ENCODE measurements at regions not wholly inside any gene's neighbourhood (a gene's known extent, or its start where the extent isn't known, plus 50 kb on each side); places are given as distances from the start of the nearest gene placed in this dataset.

GRCh38 chr1:19535214-19535613 lies 49.9 kb upstream of the CAPZB start:
- CTCF ChIA-PET (ENCODE audit: partially characterized antibody): interaction anchor here (0.7 to 1.1 kb wide), 4 partner anchors 10 to 622 kb away, joined by 3 to 4 read pairs (median 3); no protein-coding TSS in a partner anchor
- Histone ChIP-seq H3K4me2 (ENCODE audit: insufficient read depth in 1 of 2, low read depth in 2 of 2, low read length in 2 of 2) (no peak overlapping the region), H3K23ac (ENCODE audit: insufficient read length) (no peak overlapping the region), H3K23me2 (ENCODE audit: low read depth, low read length) (no peaks in the 10 kb centered on the region), H4K8ac (ENCODE audit: extremely low read depth, insufficient read depth, low read length) (no peak overlapping the region), H2BK20ac (ENCODE audit: low read length) (no peak overlapping the region), H3K79me2 (ENCODE audit: control insufficient read depth in 1 of 2, insufficient read depth in 2 of 2, low read length in 2 of 2) (no peaks in the 10 kb centered on the region), H2BK12ac (ENCODE audit: low read depth, low read length) (no peak overlapping the region), H3K4ac (replicated peaks; ENCODE audit: insufficient read length, low read depth, low read length) (no peak overlapping the region), H3K27me3 (replicated peaks in 1 of 4; ENCODE audit: control insufficient read depth in 3 of 4, extremely low read depth in 1 of 4, insufficient read depth in 3 of 4, low read length in 3 of 4) (no peaks in the 10 kb centered on the region; a peak in 1 of 7 replicates), H2BK15ac (ENCODE audit: low read length) (no peak overlapping the region), H4K20me1 (replicated peaks in 1 of 2; ENCODE audit: control insufficient read depth in 1 of 2, insufficient read depth in 2 of 2, low read length in 2 of 2) (no peaks in the 10 kb centered on the region), H3K18ac (ENCODE audit: extremely low read depth, low read length) (no peak overlapping the region), H3K4me3 (ENCODE audit: extremely low read depth in 1 of 4, insufficient read depth in 2 of 4, low read depth in 3 of 4, low read length in 4 of 4) (no peak overlapping the region), H3K4me1 (replicated peaks in 1 of 4; ENCODE audit: control insufficient read depth in 3 of 4, insufficient read depth in 4 of 4, low read length in 3 of 4) (no peaks in the 10 kb centered on the region; a peak in 1 of 7 replicates), H4K91ac (replicated peaks; ENCODE audit: insufficient read length, low read length) (no peak overlapping the region), H3K79me1 (ENCODE audit: low read depth, low read length) (no peaks in the 10 kb centered on the region), H3K56ac (replicated peaks; ENCODE audit: insufficient read length, low read depth, low read length) (no peak overlapping the region), H4K5ac (ENCODE audit: insufficient read length, low read depth, low read length) (no peak overlapping the region), H3K9ac (replicated peaks in 1 of 4; ENCODE audit: extremely low read depth in 1 of 4, low read depth in 3 of 4, low read length in 3 of 4) (no peak overlapping the region), H2BK5ac (ENCODE audit: low read depth, low read length) (no peak overlapping the region), H3K9me3 (ENCODE audit: insufficient read depth in 2 of 2, low read depth in 1 of 2, low read length in 1 of 2) (peaks cover 3% of the 10 kb centered on the region in 2 experiments; a peak in 2 of 4 replicates), H2BK120ac (replicated peaks; ENCODE audit: low read depth, low read length) (no peak overlapping the region), H3K14ac (ENCODE audit: insufficient read length) (no peak overlapping the region), H3K36me3 (ENCODE audit: control insufficient read depth in 2 of 4, insufficient read depth in 4 of 4, low read length in 3 of 4) (no peaks in the 10 kb centered on the region), H3K27ac (ENCODE audit: low read depth, low read length) (no peak overlapping the region), H2AK5ac (ENCODE audit: low read depth, low read length) (no peak overlapping the region), H2AFZ (ENCODE audit: low read length) (no peak overlapping the region)
- FAIRE-seq (no peak), DNase-seq (ENCODE audit: low read depth in 1 of 2, low spot score in 2 of 2) (no peak)
- no peak for TF ChIP-seq E2F6 (IDR thresholded peaks at IDR 0.05)
- TF ChIP-seq JUND (IDR thresholded peaks at IDR 0.05; ENCODE audit: low read length): no peak
- no peak for TF ChIP-seq RXRA (IDR thresholded peaks at IDR 0.05; ENCODE audit: insufficient read depth, low read depth, low read length)
- no peak for TF ChIP-seq EP300 (IDR thresholded peaks at IDR 0.05; ENCODE audit: borderline replicate concordance in 1 of 2, low read depth in 2 of 2, low read length in 2 of 2)
- TF ChIP-seq PHF8 (conservative IDR thresholded peaks at IDR 0.05; ENCODE audit: low read depth, low read length): no peak
- TF ChIP-seq CHD1 (IDR thresholded peaks at IDR 0.05; ENCODE audit: low read depth, low read length): no peak
- TF ChIP-seq BACH1 (IDR thresholded peaks at IDR 0.05; ENCODE audit: low read length): no peak
- TF ChIP-seq POU5F1 (IDR thresholded peaks at IDR 0.05; ENCODE audit: low read depth, low read length): no peak
- no peak for TF ChIP-seq CHD2 (IDR thresholded peaks at IDR 0.05; ENCODE audit: low read length)
- no peak for TF ChIP-seq RAD21 (IDR thresholded peaks at IDR 0.05 in 1 of 2, conservative IDR thresholded peaks at IDR 0.05 in 1 of 2; ENCODE audit: low read depth in 2 of 2, low read length in 2 of 2)
- TF ChIP-seq YY1 (IDR thresholded peaks at IDR 0.05; ENCODE audit: low read depth, low read length): no peak
- no peak for TF ChIP-seq JUN (IDR thresholded peaks at IDR 0.05; ENCODE audit: low read depth, low read length)
- TF ChIP-seq SP2 (IDR thresholded peaks at IDR 0.05; ENCODE audit: low read length): no peak
- TF ChIP-seq CBX8 (IDR thresholded peaks at IDR 0.05; ENCODE audit: borderline replicate concordance, low read depth, low read length): no peak
- no peak for TF ChIP-seq MAFK (IDR thresholded peaks at IDR 0.05; ENCODE audit: low read depth, low read length)
- WGBS, 2 experiments (ENCODE audit: extremely low coverage in 1 of 2, insufficient coverage in 1 of 2, insufficient read length in 1 of 2, insufficient replicate concordance in 2 of 2, low coverage in 1 of 2, low lambda C conversion rate in 2 of 2, missing lambda C conversion rate in 1 of 2): 87% methylated on average over 3 of the region's 3 CpGs; no CpG with 5 or more reads in 1 of the 2 experiments
- POLR2A ChIA-PET (ENCODE audit: partially characterized antibody): no interaction called here

All from H1 (cell line).